ENCODE measurements at regions not wholly inside any gene's neighbourhood (a gene's known extent, or its start where the extent isn't known, plus 50 kb on each side); places are given as distances from the start of the nearest gene placed in this dataset.

DNA sequence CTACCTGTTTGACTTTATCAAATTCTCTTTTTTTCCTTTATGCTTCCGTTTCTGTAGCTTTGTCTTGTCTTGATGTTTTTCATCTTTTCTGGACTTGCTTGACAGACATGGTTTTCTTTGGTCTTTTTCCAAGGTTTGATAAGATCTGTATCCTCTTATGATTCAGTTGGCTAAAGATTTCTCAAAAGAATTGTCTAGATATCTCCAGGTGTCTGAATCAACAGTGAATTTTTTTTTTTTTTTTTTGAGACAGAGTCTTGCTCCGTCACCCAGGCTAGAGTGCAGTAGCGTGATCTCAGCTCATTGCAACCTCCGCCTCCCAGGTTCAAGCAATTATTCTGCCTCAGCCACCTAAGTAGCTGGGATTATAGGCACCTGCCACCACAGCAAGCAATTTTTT, 357.8 kb upstream of the USP9Y start:
- TF ChIP-seq POLR2A (IDR thresholded peaks at IDR 0.05), result no peak
- TF ChIP-seq, protein P1, sequence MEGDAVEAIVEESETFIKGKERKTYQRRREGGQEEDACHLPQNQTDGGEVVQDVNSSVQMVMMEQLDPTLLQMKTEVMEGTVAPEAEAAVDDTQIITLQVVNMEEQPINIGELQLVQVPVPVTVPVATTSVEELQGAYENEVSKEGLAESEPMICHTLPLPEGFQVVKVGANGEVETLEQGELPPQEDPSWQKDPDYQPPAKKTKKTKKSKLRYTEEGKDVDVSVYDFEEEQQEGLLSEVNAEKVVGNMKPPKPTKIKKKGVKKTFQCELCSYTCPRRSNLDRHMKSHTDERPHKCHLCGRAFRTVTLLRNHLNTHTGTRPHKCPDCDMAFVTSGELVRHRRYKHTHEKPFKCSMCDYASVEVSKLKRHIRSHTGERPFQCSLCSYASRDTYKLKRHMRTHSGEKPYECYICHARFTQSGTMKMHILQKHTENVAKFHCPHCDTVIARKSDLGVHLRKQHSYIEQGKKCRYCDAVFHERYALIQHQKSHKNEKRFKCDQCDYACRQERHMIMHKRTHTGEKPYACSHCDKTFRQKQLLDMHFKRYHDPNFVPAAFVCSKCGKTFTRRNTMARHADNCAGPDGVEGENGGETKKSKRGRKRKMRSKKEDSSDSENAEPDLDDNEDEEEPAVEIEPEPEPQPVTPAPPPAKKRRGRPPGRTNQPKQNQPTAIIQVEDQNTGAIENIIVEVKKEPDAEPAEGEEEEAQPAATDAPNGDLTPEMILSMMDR (IDR thresholded peaks at IDR 0.05 in 4 of 5, conservative IDR thresholded peaks at IDR 0.05 in 1 of 5), result no peak
- ATAC-seq (no peak), DNase-seq (no peak)
- H3K4me3 ChIP-seq, result no peak overlapping the region
- no peaks in the 10 kb centered on the region for H3K4me1 ChIP-seq
- no peaks in the 10 kb centered on the region for H3K27me3 ChIP-seq
- in situ Hi-C loops (cut with MboI; ENCODE audit: low sequenced_read_pairs in 4 of 4) (loop anchor here in 1 of 4 donors (25.0 kb wide), 1 partner anchor 94 kb away; no protein-coding TSS in a partner anchor), intact Hi-C loops (cut with DNase I; ENCODE audit: low total_unique reads) (no loop called here)
- no peaks in the 10 kb centered on the region for H3K36me3 ChIP-seq
- H3K27ac ChIP-seq, result no peak overlapping the region
- no peaks in the 10 kb centered on the region for H3K9me3 ChIP-seq

DNA sequence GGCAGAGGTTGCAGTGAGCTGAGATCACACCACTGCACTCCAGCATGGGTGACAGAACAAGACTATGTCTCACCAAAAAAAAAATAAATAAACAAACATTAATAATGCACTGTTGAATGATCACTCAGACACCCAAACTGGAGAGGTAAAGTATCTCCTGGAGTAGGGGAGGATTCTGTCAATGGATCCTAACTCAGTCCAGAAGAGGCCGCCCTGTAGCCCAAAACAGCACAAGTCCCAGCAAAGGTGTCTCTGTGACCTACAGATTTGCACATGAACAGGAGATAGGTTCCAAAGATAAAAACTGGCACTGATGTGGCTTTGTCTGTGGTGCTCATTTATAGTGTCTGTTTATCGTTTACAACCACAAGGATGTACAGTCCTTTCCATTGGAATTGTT, 352.9 kb upstream of the USP9Y start:
- DNase-seq, result no peak
- no peak for ATAC-seq
- no peaks in the 10 kb centered on the region for H3K36me3 ChIP-seq
- H3K27ac ChIP-seq, result no peak overlapping the region
- H3K4me1 ChIP-seq, result no peaks in the 10 kb centered on the region
- no peak overlapping the region for H3K4me3 ChIP-seq
- in situ Hi-C loops (cut with MboI; ENCODE audit: low sequenced_read_pairs in 4 of 4), result loop anchor here in 1 of 4 donors (25.0 kb wide), 1 partner anchor 89 kb away; no protein-coding TSS in a partner anchor
- H3K9me3 ChIP-seq, result no peaks in the 10 kb centered on the region
- intact Hi-C loops (cut with DNase I; ENCODE audit: low total_unique reads), result no loop called here
- H3K27me3 ChIP-seq, result no peaks in the 10 kb centered on the region
- TF ChIP-seq POLR2A (IDR thresholded peaks at IDR 0.05), result no peak
- TF ChIP-seq, protein P1 (IDR thresholded peaks at IDR 0.05 in 4 of 5, conservative IDR thresholded peaks at IDR 0.05 in 1 of 5), result no peak

DNA sequence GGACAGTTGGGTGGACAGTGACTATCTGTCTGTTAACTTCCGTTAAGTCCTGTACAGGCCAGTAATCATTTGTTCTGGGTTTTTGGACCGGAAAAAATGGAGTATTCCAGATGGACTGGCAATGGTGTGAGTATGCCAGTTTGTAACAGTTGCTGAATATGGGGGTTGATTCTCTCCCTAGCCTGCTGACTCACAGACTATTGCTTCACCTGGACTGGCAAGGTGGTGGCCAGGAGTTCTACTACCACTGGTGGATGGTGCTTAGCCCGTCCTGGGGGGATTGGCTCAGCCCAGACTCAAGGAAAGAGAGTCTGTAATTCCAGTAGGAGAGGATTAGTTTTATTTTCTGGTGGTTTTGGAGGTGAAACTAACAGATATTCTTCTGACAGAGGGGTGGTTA, 343.8 kb upstream of the USP9Y start:
- intact Hi-C loops (cut with DNase I; ENCODE audit: low total_unique reads), result no loop called here
- no peaks in the 10 kb centered on the region for H3K4me1 ChIP-seq
- DNase-seq (no peak), ATAC-seq (no peak)
- H3K9me3 ChIP-seq, result no peaks in the 10 kb centered on the region
- no peak overlapping the region for H3K4me3 ChIP-seq
- in situ Hi-C loops (cut with MboI; ENCODE audit: low sequenced_read_pairs in 4 of 4), result no loop called here
- no peaks in the 10 kb centered on the region for H3K36me3 ChIP-seq
- no peak for TF ChIP-seq POLR2A (IDR thresholded peaks at IDR 0.05)
- TF ChIP-seq, protein P1 (IDR thresholded peaks at IDR 0.05 in 4 of 5, conservative IDR thresholded peaks at IDR 0.05 in 1 of 5), result no peak
- no peaks in the 10 kb centered on the region for H3K27me3 ChIP-seq
- H3K27ac ChIP-seq, result no peak overlapping the region

DNA sequence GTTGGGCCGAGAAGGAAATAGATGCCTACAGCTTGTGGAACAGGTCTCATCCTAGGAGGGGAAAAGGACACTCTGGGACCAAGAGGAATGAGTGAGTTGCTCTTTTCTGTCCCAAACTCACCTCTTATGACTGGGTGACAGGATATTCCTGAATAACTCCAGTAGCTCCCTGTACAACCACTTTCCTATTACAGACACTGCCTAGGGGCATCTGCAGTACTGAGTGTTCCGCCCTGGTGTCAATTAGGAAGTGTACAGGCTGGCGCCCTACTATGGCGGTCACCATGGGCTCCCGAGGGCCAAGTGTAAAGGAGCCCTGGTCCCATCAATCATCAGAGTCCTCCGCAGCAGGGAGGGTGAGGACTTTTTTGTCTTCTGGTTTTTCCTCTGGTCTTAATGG, 343.4 kb upstream of the USP9Y start:
- no peak for DNase-seq
- H3K4me3 ChIP-seq, result no peak overlapping the region
- no peaks in the 10 kb centered on the region for H3K36me3 ChIP-seq
- H3K27me3 ChIP-seq, result no peaks in the 10 kb centered on the region
- in situ Hi-C loops (cut with MboI; ENCODE audit: low sequenced_read_pairs in 4 of 4), result no loop called here
- no peaks in the 10 kb centered on the region for H3K4me1 ChIP-seq
- H3K9me3 ChIP-seq, result no peaks in the 10 kb centered on the region
- ATAC-seq, result no peak
- intact Hi-C loops (cut with DNase I; ENCODE audit: low total_unique reads), result no loop called here
- no peak overlapping the region for H3K27ac ChIP-seq
- TF ChIP-seq, protein P1 (IDR thresholded peaks at IDR 0.05 in 4 of 5, conservative IDR thresholded peaks at IDR 0.05 in 1 of 5), result no peak
- no peak for TF ChIP-seq POLR2A (IDR thresholded peaks at IDR 0.05)

DNA sequence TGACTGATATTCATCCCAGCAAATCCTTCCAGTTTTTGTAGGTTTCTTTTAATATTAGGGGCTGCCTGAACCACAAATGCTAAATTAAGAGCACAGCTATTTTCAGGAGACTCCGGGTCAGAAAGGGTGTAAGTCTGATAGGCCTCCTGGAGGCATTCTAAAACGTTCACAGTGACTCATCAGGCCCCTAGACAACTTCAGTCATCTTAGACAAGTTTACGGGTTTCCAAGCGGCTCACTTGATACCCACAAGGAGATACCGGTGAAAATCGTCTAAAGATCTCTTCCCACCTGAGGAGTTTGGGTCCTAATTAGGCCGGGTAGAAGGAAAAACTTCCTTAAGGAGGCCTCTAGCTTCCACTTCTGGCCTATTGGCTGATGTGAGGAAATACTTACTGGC, 342.7 kb upstream of the USP9Y start:
- H3K9me3 ChIP-seq, result no peaks in the 10 kb centered on the region
- H3K4me1 ChIP-seq, result no peaks in the 10 kb centered on the region
- H3K27ac ChIP-seq, result no peak overlapping the region
- no peaks in the 10 kb centered on the region for H3K36me3 ChIP-seq
- DNase-seq, result no peak
- no peak for ATAC-seq
- TF ChIP-seq, protein P1 (IDR thresholded peaks at IDR 0.05 in 4 of 5, conservative IDR thresholded peaks at IDR 0.05 in 1 of 5), result no peak
- no peak for TF ChIP-seq POLR2A (IDR thresholded peaks at IDR 0.05)
- H3K27me3 ChIP-seq, result no peaks in the 10 kb centered on the region
- in situ Hi-C loops (cut with MboI; ENCODE audit: low sequenced_read_pairs in 4 of 4), result no loop called here
- H3K4me3 ChIP-seq, result no peak overlapping the region
- intact Hi-C loops (cut with DNase I; ENCODE audit: low total_unique reads), result no loop called here

All from gastrocnemius medialis (tissue), 4 donors.